Muscle of back (tissue), 3 donors: ENCODE measurements at regions not wholly inside any gene's neighbourhood (a gene's known extent, or its start where the extent isn't known, plus 50 kb on each side); places are given as distances from the start of the nearest gene placed in this dataset.

ENCODE experiments used
- DNase-seq, 3 donors: peaks; one replicate each; pipeline versions ENCODE4 v3.0.0 to v3.0.0-alpha.2; 2013

DNA sequence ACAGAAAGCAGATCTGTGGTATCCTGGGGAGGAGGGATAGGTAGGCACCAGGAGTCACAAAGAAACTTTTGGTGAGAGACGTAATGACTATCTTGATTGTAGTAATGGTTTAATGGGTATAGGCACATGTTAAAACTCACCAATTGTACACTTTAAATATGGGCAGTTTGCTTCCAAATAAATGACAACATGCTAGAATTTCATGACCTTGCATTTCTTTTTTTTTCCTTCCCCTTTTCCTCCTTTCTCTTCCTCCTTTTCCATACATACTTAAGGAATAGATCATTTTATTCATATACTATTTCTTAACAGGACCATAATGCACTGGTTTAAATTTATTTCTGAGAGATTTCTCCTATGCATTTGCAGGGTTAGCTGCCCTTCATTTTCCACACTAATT lies 341.8 kb downstream of the TMEM182 start:
- DNase-seq = no peak

DNA sequence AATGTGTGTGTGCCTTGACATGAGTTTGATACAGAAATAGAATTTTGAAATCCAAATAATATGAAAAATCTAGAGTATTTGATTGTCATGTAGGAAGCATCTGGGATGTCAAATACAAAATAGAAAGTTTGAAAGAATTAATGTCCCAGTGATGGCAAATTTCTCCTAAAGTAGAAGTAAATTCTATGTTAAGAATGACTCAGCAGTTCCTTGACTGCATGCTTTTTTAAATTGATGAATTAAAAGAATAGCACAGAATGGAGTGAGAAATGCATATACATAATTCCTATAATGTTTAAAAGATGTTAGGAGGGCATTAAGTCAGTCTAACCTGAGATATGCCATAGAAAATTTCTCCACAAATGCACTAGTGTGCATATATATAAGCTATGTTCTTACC lies 357.5 kb downstream of the TMEM182 start:
- no peak for DNase-seq

DNA sequence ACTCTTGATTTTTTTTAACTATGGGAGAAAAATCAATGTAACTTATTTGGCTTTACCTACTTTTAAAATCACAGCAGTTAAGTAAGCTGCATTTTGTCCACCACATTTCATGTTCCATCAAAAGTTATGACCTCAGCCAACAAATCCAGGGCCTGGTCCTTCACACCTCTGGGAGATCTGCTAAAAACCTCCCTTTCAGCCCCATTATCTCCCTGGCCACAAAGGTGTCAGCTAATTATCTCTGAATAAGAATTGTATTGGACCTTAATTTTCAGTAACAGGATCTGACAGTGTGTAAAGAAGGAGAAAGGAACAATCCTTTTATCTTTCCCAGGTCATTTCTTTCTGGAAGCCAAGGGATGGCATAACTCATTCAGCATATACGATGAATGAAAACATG lies 359.3 kb downstream of the TMEM182 start:
- DNase-seq = no peak

DNA sequence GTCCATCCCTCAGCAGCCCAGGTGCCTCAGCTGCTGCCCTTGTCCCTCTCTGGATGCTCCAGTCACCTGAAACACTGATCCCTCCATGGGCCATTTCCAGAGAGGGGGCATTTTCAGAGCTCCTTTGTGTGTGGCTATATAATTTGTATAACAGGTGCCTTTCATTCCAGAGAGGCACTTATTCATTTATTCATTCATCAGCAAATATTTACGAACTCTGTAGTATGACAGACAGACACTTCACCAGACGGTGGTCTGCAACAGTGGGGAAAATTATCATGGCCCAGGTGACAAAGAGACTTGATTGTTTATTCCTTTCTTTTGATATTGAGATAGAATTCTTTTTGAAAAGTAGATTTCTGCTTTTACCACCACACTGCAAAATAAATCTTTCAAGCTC lies 361.7 kb downstream of the TMEM182 start:
- no peak for DNase-seq

- no peak for DNase-seq
These were observed 369.0 kb downstream of the TMEM182 start for GRCh38 chr2:103130857-103131256.

GRCh38 chr2:103132536-103133217 lies 370.8 kb downstream of the TMEM182 start:
- no peak for DNase-seq

DNA sequence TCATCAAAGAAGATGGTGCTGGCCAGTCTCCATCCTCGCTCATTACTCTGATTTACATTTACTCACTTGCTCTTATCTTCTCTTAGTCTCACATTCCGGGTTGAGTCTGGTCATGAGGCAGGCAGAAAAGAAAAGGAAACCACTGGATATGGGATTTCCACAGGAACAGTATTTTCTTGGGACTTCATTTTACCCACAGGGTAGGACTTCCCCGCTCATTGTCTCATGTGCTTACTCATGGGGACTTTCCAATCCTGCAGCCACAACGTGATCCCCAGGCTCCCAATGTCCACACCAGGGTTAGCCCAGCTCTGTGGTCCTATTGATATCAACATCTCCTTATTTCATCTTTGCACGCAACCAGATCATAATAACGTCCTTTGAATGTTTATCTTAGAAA lies 373.8 kb downstream of the TMEM182 start:
- no peak for DNase-seq

GRCh38 chr2:103138123-103138901 lies 376.5 kb downstream of the TMEM182 start:
- no peak for DNase-seq

- no peak for DNase-seq
These were observed 377.9 kb downstream of the TMEM182 start for GRCh38 chr2:103139628-103140268.

DNA sequence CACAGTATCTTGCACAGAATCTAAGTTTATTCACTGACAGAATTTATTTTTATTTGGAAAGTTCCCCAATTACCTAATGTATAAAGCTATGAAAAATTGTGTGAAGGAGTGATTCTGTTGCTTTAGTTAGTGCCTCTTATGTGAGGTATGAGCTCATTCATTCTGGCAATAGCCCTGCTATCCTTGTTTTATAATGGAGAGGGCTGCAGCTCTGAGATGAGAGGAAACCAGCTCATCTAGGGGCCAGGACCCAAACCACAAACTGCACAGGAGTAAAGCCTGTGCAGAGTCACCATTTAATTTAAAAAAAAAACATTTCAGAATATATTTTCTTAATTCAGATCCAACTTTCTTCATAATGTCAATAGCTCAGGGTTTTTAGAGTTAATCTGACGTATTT lies 383.0 kb downstream of the TMEM182 start:
- DNase-seq = peak in 1 of 3 donors; percentile 45

- DNase-seq = no peak
These were observed 383.9 kb downstream of the TMEM182 start for GRCh38 chr2:103145739-103146138.

GRCh38 chr2:103151046-103151445 lies 389.2 kb downstream of the TMEM182 start:
- DNase-seq = no peak

- DNase-seq = no peak
These were observed 390.7 kb downstream of the TMEM182 start for GRCh38 chr2:103152556-103152955.

GRCh38 chr2:103153580-103154284 lies 391.9 kb downstream of the TMEM182 start:
- peak in 2 of 3 donors; percentile 21 to 59 for DNase-seq

DNA sequence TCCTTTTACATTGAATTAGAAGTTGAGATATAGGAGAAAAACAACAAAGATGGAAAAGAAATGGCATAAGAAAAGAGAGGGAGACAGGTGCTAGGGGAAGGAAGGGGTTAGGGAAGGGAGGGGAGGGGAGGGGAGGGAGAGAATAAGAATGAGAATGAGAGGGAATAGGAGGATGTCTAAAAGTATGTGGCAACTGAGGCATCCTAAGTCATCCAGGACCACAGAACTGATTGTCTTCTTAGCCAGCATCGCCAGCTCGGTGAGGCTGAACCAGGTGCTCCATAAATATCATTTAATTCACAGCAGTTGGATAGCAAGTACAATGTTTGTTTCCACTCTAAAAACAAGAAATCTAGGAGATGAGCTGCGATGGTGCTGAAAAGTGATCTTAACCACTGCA lies 393.5 kb downstream of the TMEM182 start:
- no peak for DNase-seq

DNA sequence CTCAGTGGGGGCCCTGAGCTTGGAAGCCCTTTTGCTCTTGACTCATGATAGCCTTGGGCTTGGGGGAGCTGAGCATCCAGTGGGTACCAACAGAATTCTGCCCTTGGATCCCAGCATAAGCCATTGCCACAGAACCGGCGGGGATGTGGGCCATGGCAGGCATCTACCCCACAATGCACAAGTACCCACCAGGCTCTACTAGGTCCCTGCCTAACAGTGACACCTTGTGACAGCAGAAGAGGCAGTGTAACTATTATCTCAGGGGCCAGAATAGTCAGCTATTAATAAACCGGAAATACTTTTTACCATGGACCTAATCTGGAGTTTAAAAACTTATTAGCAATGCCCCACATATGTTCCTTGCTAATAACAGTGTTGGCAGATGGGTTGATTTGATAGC lies 397.2 kb downstream of the TMEM182 start:
- DNase-seq = no peak

- DNase-seq = peak; percentile 32 to 72 (median 62)
These were observed 399.8 kb downstream of the TMEM182 start for GRCh38 chr2:103161456-103162289.

GRCh38 chr2:103164748-103165147 lies 402.9 kb downstream of the TMEM182 start:
- DNase-seq = no peak

DNA sequence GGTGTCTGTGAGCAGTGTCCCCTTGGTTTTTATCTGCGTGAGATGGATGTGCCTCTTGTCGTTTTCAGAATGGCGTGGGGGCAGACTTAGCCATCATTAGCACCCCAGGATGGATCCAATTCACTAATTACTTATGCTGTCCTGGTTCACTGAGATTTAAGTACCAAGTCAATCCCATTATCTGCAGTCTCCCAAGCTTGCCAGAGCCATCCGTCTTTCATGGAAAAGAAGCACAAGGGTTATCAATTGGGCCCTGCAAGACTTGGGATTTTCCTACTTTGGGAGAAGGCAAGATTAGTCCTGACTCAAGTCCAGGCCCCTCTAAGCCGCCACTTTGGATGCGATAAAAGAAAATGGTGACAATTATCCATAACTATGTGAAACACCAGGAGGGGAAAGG lies 404.0 kb downstream of the TMEM182 start:
- no peak for DNase-seq

DNA sequence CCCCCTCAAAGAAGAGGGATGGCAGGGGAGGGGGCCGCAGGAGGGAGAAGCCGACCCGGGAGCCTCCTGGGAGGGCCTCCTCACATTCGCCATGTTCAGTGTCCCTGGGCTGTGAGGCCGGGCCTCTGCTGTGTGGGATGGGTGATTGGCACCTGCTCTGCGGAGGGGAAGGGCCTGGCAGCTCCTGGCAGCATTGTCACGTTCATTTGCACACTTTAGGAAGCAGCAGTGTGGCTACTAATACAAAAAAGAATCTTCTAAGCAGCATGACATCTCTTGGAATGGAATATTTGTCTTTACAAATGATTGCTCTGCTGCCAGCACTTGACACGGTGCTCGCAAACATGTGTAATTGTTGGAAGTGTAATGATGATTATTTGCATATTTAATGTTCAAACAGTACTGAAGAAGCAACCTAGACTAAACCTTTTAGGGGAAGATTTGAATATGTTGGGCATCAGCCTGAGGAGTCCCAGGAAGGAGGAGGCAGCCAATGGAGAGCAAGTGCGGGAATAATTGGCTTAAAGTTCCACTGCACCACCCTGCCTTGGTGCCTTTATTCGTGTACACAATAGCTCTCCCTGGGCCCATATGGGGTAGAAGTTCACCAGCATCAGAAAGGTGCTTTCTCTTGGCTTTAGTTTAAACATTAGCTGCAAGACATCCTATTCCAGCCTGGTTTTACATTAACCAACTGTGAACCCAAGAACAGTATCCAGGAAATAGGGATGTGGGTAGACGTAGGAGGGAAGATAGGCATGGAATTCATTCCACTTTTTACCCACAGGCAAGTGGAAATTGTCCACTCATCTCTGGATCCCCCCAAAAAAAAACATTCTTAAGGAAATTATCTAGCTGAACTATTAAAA lies 404.9 kb downstream of the TMEM182 start:
- no peak for DNase-seq
